ENCODE measurements at regions not wholly inside any gene's neighbourhood (a gene's known extent, or its start where the extent isn't known, plus 50 kb on each side); places are given as distances from the start of the nearest gene placed in this dataset.

DNA sequence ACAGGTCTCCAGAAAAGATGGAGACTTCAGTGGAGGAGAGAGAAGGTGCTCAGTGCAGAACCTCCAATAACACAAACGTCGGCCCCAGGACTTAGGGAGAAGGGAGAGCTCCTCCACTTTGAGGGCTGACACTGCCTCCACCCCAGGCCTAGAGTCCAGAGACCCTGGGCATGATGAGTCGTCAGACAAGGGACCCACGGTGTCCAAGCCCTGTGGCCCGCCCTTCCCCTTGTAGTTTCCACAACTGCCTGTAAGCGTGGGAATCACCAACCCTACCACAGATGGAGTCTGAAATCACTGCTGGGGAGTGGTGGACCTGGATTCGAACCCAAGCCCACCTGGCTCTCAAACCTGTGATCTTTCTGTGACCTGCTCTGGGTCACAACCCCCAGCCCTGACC lies 281.1 kb downstream of the NPHP4 start:
- TF ChIP-seq, protein P1, sequence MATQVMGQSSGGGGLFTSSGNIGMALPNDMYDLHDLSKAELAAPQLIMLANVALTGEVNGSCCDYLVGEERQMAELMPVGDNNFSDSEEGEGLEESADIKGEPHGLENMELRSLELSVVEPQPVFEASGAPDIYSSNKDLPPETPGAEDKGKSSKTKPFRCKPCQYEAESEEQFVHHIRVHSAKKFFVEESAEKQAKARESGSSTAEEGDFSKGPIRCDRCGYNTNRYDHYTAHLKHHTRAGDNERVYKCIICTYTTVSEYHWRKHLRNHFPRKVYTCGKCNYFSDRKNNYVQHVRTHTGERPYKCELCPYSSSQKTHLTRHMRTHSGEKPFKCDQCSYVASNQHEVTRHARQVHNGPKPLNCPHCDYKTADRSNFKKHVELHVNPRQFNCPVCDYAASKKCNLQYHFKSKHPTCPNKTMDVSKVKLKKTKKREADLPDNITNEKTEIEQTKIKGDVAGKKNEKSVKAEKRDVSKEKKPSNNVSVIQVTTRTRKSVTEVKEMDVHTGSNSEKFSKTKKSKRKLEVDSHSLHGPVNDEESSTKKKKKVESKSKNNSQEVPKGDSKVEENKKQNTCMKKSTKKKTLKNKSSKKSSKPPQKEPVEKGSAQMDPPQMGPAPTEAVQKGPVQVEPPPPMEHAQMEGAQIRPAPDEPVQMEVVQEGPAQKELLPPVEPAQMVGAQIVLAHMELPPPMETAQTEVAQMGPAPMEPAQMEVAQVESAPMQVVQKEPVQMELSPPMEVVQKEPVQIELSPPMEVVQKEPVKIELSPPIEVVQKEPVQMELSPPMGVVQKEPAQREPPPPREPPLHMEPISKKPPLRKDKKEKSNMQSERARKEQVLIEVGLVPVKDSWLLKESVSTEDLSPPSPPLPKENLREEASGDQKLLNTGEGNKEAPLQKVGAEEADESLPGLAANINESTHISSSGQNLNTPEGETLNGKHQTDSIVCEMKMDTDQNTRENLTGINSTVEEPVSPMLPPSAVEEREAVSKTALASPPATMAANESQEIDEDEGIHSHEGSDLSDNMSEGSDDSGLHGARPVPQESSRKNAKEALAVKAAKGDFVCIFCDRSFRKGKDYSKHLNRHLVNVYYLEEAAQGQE (IDR thresholded peaks at IDR 0.05; ENCODE audit: insufficient read depth in 1 of 2, low read depth in 2 of 2, low read length in 2 of 2): no peak
- TF ChIP-seq POLR2AphosphoS5 (IDR thresholded peaks at IDR 0.05; ENCODE audit: low read depth, low read length): no peak
- no peak for TF ChIP-seq TAF1 (IDR thresholded peaks at IDR 0.05; ENCODE audit: borderline replicate concordance, insufficient read depth, low read length)
- TF ChIP-seq SIN3A (IDR thresholded peaks at IDR 0.05; ENCODE audit: borderline replicate concordance, insufficient read depth, low read length): no peak
- no peak for TF ChIP-seq FOXP2 (optimal IDR thresholded peaks at IDR 0.05; ENCODE audit: borderline replicate concordance, extremely low read depth, extremely low read length, insufficient read depth)

DNA sequence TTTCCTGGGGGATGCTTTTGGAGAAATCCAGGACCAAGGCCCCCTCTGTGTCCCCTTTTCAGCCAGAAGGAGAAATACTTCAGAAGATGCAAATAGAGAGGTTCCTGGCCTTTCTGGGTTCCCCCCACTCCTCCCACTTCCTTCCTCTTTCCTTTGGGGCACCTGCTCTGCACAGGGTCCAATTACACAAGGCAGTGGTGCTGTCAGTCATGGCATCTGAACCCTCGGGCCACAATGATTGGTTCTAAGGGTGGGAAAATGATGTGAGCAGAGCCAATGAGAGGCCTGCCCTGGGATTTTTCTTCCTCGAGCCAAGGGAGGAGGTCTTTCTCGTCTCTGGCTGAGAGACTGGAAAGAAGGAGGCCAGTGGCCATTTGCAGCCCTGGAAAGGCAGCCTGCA lies 282.2 kb downstream of the NPHP4 start:
- TF ChIP-seq TAF1 (IDR thresholded peaks at IDR 0.05; ENCODE audit: borderline replicate concordance, insufficient read depth, low read length) (no peak), FOXP2 (optimal IDR thresholded peaks at IDR 0.05; ENCODE audit: borderline replicate concordance, extremely low read depth, extremely low read length, insufficient read depth) (no peak), SIN3A (IDR thresholded peaks at IDR 0.05; ENCODE audit: borderline replicate concordance, insufficient read depth, low read length) (no peak), POLR2AphosphoS5 (IDR thresholded peaks at IDR 0.05; ENCODE audit: low read depth, low read length) (no peak)
- TF ChIP-seq, protein P1 (IDR thresholded peaks at IDR 0.05; ENCODE audit: insufficient read depth in 1 of 2, low read depth in 2 of 2, low read length in 2 of 2): no peak

DNA sequence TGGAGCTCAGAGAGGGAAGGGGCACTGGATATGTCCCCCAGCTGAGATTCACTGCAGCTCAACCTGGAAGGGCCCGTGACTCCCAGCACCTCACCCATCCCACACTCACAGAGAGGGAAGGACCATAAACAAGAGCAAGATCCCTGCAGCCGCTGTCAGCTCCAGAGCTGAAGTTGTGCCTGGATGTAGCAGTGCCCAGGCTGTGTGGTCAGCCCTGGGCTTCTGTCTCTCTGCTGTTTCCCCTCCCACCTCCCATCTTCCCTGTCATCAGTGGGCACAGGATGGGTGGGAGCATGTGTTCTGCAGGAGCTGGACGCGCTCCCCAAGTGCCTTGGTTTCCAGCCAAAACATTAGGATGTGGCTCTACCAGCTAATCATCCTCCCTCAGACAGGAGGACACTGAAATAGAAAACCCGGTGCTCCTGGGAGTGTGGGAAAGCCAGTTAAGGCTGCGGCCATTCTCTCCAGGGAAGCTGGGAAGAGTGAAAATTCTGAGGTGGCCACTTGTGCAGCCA lies 282.7 kb downstream of the NPHP4 start:
- TF ChIP-seq POLR2AphosphoS5 (IDR thresholded peaks at IDR 0.05; ENCODE audit: low read depth, low read length): no peak

DNA sequence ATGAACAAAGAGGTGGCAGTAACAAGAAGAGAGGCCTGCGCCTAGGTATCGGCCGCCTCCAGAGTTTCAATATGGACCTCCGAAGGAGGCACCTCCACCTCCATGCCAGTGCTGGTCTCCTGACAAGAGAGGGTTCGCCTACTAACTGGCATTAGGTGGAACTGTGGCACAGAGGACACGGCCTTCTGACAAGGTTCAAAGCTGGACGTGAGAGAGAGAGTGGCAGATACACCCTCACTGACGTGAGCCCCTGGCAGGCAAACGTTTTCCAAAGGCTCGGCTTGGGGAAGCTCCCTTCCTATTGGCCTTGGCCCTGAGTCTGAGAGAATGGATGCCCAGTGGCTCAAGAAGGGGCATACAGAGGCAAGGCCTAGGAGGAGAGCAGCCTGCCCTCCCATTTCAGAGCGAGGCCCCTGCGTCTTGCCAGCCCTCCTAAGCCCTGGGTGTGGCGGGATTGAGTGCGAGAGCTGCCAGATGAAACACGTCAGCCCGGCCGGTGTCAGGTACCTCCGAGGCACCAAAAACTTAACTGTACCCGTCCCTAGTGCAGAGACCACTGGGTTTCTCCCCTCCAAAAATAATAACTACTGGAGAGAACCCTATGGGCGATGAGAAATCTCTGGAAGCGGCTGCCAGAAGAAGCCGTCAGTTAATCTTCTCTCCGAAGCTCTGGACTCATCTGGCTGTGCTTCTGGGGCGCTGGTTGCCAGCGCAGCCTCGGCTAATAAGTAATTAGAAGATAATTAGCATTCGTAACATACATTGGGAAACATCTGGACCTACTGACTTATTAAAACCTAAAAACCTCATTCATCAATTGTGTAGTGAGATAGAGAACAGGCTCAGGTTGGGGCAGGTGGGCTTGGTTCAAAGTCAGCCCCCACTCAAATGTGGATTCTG lies 283.6 kb downstream of the NPHP4 start:
- TF ChIP-seq, protein P1 (IDR thresholded peaks at IDR 0.05; ENCODE audit: insufficient read depth in 1 of 2, low read depth in 2 of 2, low read length in 2 of 2): no peak
- no peak for TF ChIP-seq FOXP2 (optimal IDR thresholded peaks at IDR 0.05; ENCODE audit: borderline replicate concordance, extremely low read depth, extremely low read length, insufficient read depth)
- TF ChIP-seq SIN3A (IDR thresholded peaks at IDR 0.05; ENCODE audit: borderline replicate concordance, insufficient read depth, low read length): no peak
- TF ChIP-seq TAF1 (IDR thresholded peaks at IDR 0.05; ENCODE audit: borderline replicate concordance, insufficient read depth, low read length): no peak
- no peak for TF ChIP-seq POLR2AphosphoS5 (IDR thresholded peaks at IDR 0.05; ENCODE audit: low read depth, low read length)

DNA sequence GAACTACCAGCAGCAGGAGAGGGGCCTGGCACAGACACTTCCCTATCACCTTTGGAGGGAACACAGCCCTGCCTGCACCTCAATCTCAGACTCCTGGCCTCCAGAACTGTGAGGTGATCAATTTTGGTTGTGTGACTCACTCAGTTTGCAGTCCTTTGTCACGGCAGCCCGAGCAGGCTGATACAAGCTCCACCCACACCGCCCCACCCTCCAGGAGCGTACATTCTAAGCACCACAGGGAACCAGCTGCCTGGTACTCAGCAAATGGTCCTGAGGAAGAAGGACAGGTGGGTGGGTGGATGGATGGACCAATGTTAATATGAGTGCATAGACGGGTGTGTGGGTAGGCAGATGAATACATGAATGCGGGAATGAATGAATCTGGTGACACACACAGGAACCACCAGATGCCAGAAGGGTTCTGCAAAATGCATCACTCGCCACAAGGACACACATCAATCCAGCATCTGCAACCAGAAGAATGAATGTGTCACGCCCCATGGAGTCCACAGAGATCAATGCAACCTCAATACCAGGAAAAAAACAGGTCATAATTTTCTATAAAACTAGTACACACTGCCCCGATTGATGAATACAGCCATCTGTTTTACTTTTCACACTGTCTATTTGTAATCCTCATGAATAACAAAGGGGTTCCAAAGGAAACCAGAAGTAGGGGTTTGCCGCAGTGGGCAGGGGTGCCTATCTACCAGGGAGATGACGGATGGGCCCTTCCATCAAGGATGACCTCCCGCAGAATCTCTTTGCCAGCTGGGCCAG lies 284.5 kb downstream of the NPHP4 start:
- TF ChIP-seq, protein P1 (IDR thresholded peaks at IDR 0.05; ENCODE audit: insufficient read depth in 1 of 2, low read depth in 2 of 2, low read length in 2 of 2): no peak
- TF ChIP-seq FOXP2 (optimal IDR thresholded peaks at IDR 0.05; ENCODE audit: borderline replicate concordance, extremely low read depth, extremely low read length, insufficient read depth): no peak
- no peak for TF ChIP-seq SIN3A (IDR thresholded peaks at IDR 0.05; ENCODE audit: borderline replicate concordance, insufficient read depth, low read length)
- TF ChIP-seq POLR2AphosphoS5 (IDR thresholded peaks at IDR 0.05; ENCODE audit: low read depth, low read length): no peak
- TF ChIP-seq TAF1 (IDR thresholded peaks at IDR 0.05; ENCODE audit: borderline replicate concordance, insufficient read depth, low read length): no peak

All from PFSK-1 (cell line).